Cardiac muscle cell (in vitro differentiated cells and primary cell): ENCODE measurements at regions not wholly inside any gene's neighbourhood (a gene's known extent, or its start where the extent isn't known, plus 50 kb on each side); places are given as distances from the start of the nearest gene placed in this dataset.

ENCODE experiments used
- DNase-seq, 2 donors: peaks; one replicate each; pipeline versions ENCODE4 v3.0.0 to v3.0.0-alpha.2; 2010 to 2017; ENCODE audit warnings: low read depth in 1 of 2, low spot score in 1 of 2
- H3K27ac ChIP-seq: fragments of 200-600 bp; sonication (generic); 2 replicates; pipeline ENCODE4 v1.5.1; 2016
- H3K27me3 ChIP-seq: fragments of 200-600 bp; sonication (generic); 2 replicates; pipeline ENCODE4 v1.6.0; 2016; ENCODE audit warnings: control low read depth
- H3K36me3 ChIP-seq: fragments of 200-600 bp; sonication (generic); 2 replicates; pipeline ENCODE4 v1.5.1; 2016; ENCODE audit warnings: control low read depth
- H3K4me1 ChIP-seq: fragments of 200-600 bp; sonication (generic); 2 replicates; pipeline ENCODE4 v1.8.1; 2017; ENCODE audit warnings: low read depth, mild to moderate bottlenecking, mixed run types
- H3K4me3 ChIP-seq: fragments of 200-600 bp; sonication (generic); 2 replicates; pipeline ENCODE4 v1.5.1; 2016; ENCODE audit warnings: mild to moderate bottlenecking
- H3K9me3 ChIP-seq: fragments of 200-600 bp; sonication (generic); 2 replicates; pipeline ENCODE4 v1.5.1; 2017; ENCODE audit warnings: low read depth, mild to moderate bottlenecking, control low read depth
- TF ChIP-seq, protein P1 (sequence below): IDR thresholded peaks from 2 replicates; pipeline ENCODE4 v1.5.1; 2012; ENCODE audit warnings: low read depth, mild to moderate bottlenecking, low read length

DNA sequence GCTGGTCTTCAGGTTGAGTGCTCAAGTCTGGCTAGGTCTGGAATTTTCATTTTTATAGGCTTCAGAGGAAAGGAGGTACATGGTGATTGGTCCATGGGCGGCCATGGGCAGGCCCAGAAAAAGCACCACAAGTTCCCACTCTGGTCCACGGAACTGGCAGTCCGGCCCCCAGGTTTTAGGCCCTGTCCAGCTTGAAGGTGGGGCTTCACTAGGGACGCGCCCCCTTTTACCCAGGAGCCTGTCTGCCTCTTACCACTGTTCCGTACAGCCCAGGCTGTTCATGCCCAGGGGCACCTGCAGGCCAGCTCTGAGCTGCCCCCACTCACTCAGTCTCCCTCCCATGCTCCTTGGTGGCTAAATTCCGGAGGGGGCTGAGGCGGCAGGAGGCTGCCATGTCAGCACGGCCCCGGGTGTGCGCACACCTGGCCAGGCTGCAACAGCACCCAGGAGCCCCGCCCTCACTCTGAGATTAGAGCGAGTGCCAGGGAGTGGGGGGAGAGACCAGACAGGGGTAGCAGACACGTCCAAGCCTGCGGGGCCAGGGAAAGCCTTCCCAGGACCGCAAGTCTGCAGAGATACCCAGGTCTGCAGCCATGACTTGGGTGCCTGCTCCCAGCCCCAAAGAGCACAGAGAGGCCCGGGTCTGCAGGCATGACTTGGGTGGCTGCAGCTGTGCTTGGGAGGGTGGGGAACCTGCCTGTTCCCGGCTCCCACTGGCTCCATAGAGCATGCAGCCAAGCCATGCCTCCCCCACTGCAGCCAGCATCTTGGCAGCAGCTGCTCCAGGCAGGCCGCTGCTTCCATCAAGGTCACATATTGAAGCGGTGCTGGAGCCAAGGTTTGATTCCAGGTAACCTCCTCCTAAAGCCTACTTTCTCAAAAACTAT lies 390.2 kb upstream of the SGCD start:
- no peaks in the 10 kb centered on the region for H3K9me3 ChIP-seq
- H3K36me3 ChIP-seq, result no peaks in the 10 kb centered on the region
- TF ChIP-seq, protein P1, sequence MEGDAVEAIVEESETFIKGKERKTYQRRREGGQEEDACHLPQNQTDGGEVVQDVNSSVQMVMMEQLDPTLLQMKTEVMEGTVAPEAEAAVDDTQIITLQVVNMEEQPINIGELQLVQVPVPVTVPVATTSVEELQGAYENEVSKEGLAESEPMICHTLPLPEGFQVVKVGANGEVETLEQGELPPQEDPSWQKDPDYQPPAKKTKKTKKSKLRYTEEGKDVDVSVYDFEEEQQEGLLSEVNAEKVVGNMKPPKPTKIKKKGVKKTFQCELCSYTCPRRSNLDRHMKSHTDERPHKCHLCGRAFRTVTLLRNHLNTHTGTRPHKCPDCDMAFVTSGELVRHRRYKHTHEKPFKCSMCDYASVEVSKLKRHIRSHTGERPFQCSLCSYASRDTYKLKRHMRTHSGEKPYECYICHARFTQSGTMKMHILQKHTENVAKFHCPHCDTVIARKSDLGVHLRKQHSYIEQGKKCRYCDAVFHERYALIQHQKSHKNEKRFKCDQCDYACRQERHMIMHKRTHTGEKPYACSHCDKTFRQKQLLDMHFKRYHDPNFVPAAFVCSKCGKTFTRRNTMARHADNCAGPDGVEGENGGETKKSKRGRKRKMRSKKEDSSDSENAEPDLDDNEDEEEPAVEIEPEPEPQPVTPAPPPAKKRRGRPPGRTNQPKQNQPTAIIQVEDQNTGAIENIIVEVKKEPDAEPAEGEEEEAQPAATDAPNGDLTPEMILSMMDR, result no peak
- no peak for DNase-seq
- no peak overlapping the region for H3K27ac ChIP-seq
- no peaks in the 10 kb centered on the region for H3K27me3 ChIP-seq
- H3K4me1 ChIP-seq, result no peaks in the 10 kb centered on the region
- H3K4me3 ChIP-seq, result no peak overlapping the region

DNA sequence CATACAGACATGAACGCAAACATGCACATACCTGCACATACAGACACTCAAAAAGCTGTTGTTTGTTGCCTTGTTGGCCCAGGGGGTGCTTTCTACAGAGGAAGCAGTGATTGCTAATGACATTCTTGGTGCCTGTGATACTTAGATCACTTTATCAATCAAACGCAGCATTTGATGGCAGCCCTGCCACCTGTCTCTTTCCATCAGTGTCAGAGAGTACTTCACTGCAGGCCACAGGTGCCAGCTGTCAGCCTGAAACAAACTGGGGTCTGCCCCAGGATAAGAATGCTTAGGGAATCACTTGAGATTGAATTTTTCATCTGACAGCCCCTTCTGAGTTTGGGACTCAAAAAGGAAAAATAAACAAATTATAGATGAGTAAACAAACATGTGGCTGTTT lies 388.9 kb upstream of the SGCD start:
- Histone ChIP-seq H3K9me3 (no peaks in the 10 kb centered on the region), H3K4me1 (no peaks in the 10 kb centered on the region), H3K36me3 (no peaks in the 10 kb centered on the region), H3K27ac (no peak overlapping the region), H3K4me3 (no peak overlapping the region), H3K27me3 (no peaks in the 10 kb centered on the region)
- no peak for DNase-seq
- TF ChIP-seq, protein P1, result no peak

DNA sequence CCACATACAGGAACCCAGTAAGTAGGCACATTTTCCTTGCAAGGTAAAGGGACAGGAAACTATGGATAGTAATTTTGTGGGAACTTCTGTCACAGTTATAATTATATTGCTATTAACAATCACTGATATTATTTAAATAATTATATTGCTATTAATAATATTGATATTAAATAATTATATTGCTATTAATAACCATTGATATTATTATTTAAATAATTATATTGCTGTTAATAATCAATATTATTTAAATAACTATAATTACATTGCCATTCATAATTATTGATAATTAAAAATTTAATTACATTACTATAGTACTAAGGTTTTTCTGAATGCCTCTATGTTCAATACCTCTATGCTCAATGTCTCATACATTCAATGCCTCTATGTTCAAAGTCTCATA lies 385.6 kb upstream of the SGCD start:
- H3K4me1 ChIP-seq, result no peaks in the 10 kb centered on the region
- no peaks in the 10 kb centered on the region for H3K36me3 ChIP-seq
- TF ChIP-seq, protein P1, result no peak
- DNase-seq, result no peak
- H3K9me3 ChIP-seq, result no peaks in the 10 kb centered on the region
- no peaks in the 10 kb centered on the region for H3K27me3 ChIP-seq
- no peak overlapping the region for H3K27ac ChIP-seq
- H3K4me3 ChIP-seq, result no peak overlapping the region

DNA sequence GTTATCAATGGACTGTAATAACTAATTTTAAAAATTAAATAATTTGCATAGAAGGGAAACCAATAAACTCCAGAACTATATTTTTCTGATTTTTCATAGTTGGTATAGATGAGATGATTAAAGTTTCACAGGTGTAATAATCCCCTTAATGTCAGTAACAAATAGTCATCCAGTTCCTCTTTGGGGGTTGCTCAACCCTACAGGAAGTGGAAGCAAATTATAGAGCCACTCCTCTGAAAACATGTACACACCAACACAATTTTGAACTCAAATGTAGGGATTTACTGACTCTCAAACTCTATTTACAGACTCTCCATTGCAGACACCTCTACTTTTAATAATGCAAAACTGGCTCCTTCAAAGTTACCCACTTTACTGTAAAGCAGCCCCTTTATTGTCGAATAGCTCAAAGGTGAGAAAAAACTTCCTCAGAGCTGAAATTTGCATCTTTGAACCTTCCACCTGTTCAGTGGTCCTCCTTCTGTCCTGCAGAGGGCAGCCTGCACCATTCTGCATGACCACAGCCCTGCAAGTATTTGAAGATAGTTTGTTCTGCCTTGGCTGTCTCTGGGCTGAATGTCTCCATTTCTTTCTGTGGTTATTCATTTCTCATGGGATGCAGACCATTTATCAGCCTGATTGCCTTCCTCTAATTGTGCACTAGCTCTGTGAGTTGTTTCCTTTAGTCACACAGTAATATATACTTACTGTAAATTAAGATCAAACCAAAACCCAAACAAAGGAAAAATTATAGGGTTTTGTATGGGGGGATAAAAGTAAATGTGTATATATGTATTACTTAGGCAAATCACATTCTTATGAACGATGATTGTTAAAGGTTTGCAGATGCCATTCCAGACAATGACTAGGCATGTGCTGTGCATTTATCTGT lies 383.2 kb upstream of the SGCD start:
- H3K4me3 ChIP-seq, result no peak overlapping the region
- H3K4me1 ChIP-seq, result no peaks in the 10 kb centered on the region
- DNase-seq, result peak; percentile 58 to 71
- no peaks in the 10 kb centered on the region for H3K9me3 ChIP-seq
- TF ChIP-seq, protein P1, result peak; percentile 77
- no peaks in the 10 kb centered on the region for H3K27me3 ChIP-seq
- H3K27ac ChIP-seq, result no peak overlapping the region
- H3K36me3 ChIP-seq, result no peaks in the 10 kb centered on the region

DNA sequence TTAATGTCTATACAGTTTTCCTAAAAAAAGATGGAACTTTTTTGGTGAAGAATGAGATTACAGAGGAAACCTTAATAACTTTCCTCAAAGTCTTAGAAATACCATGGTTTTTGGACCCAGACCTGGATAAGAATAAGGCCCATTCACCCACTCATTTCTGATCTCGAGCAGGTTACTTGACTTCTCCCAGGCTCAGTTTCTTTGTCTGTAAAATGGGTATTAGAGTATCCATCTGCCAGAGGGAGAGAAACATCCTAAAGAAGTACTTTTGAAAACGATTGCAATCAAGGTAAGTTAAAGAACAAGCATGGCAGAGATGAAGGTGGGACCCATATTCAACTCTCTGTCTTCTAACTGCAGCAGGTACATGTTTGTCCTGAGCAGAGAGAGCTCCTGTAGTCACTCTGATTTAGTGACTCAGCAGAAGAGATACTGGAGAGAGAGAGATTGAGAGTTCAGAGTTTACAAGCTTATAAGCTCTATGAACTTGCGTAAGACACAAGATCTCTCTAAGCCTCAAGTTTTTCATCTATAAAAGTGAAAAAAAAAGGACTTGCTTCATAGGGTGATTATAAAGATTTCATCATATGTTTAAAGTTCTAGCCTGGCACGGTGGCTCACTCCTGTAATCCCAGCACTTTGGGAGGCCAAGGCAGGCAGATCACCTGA lies 379.4 kb upstream of the SGCD start:
- H3K36me3 ChIP-seq, result no peaks in the 10 kb centered on the region
- no peaks in the 10 kb centered on the region for H3K9me3 ChIP-seq
- H3K4me3 ChIP-seq, result no peak overlapping the region
- TF ChIP-seq, protein P1, result no peak
- no peak for DNase-seq
- no peaks in the 10 kb centered on the region for H3K27me3 ChIP-seq
- no peak overlapping the region for H3K27ac ChIP-seq
- peaks cover 3% of the 10 kb centered on the region for H3K4me1 ChIP-seq
